ENCODE measurements at regions not wholly inside any gene's neighbourhood (a gene's known extent, or its start where the extent isn't known, plus 50 kb on each side); places are given as distances from the start of the nearest gene placed in this dataset.
A peak's percentile ranks its signal among the peaks of the same experiment; 100 is the strongest.

DNA sequence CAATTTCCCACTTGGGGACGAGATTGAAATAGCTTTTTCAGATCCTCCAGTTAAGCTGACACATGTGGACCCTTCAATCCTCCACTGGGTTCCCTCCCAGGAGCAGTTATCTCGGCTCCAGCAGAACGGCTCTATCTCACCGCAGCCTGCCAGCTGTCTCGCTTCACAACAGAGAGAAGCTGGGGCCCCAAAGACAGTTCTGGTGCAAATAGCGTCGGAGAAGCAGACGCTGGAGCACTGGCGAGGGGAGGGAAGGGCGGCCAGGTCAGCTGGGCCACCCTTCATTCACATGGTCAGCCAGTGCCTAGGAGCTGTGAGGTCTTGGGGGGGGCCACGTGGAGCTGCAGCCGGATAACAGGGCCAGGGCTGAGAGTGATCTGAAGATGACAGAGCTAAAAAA lies 141.3 kb upstream of the SDK2 start:
- no peak for DNase-seq (ENCODE audit: low spot score)

DNA sequence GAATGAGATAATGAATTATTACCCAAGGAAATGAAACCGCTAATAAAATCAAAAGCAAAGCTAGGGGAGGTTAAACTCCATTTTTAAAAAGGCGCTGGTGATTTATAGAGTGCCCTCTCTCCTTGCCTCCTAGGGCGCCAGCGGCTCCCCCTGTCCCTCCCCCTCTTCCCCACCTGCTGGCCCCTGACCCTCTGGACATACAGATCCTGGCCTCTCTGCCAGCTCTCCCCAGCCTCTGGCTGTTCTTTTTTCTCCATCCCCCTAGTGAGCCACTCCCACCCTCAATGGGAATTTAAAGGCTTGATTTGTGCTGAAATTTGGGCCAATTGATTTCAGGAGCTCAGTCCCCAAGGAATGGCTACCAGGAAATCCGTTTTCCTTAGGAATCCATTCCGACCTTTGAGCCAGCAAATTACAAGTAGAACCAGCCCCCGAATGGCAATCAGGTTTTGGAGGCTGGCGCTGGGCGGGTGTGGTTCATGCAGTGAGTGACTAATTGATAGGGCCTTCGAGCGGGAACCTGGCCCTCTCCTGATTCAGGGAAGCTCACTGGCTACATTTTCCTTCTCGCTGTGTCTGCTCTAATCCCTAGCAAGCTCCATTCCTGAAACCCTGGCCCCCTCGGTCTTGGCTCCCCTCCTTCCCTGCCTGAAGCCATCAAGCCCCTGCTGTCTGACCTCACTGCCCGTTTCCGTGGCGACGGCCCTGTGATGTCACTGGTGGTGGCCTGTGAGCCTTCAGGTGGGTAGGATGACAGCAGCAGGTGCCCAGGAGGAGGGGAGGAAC lies 141.9 kb upstream of the SDK2 start:
- DNase-seq (ENCODE audit: low spot score) = peak; percentile 61

DNA sequence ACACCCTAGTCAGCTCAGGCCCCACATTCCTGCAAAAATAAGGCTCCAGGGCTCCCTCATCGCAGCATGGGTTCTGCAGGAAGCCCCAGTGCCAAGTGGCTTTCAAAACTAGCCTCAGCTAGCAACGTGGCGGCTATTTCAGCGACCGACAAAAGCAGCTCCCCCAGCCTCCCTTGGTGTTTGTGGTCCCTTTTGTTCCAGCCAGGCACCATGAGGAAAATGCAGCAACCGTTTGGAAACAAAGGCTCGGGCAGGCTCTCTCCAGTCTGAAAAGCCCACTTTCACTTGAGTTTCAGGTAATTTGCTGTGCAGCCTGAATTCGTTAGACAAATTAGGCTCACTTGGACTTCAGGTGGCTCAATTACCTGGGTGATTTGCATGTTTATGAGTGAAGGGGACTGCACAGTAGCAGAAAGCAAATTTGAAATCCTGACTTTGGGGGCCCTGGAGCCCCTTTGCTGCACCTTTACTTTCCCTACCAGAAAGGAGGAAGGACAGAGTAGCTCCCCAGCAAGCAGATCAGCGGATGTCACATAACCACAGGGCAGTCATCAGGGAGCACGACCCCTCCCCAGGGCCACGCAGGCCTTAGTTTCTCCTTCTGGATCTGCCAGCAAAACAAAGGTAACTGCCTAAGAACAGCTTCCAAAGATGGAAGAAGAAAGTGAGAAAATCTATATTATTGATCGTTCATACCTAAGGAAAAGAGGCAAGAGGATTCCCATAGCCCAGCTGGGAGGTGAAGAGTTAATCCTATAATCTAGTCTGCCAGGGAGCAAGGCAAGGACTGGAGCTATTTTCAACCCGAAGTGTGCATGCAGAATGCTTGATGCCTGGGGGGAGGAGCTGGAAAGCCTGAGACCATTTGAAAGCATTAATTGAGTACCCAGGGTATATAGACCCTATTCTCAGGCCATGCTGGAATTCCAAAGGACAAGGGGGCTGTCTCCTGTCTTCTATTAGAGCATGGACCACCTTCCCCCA lies 143.1 kb upstream of the SDK2 start:
- DNase-seq (ENCODE audit: low spot score) = no peak

DNA sequence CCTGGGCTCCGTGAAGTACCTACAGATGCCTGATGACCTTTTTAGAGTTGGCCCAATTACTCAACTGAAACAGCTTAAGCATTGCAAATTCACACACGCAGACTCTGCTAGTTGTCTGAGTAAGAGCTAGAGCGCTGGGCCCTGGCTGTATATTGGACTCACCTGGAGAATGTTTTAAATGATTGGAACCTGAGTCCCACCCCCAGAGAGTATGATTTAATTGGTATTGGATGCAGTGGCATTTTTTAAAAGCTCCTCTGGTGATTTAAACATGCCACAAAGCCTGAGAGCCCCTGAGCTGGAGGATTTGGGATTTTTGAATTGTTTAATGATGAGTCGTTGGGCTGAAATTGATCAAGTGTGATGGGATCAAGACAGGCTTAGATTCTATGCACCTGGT lies 143.9 kb upstream of the SDK2 start:
- no peak for DNase-seq (ENCODE audit: low spot score)

DNA sequence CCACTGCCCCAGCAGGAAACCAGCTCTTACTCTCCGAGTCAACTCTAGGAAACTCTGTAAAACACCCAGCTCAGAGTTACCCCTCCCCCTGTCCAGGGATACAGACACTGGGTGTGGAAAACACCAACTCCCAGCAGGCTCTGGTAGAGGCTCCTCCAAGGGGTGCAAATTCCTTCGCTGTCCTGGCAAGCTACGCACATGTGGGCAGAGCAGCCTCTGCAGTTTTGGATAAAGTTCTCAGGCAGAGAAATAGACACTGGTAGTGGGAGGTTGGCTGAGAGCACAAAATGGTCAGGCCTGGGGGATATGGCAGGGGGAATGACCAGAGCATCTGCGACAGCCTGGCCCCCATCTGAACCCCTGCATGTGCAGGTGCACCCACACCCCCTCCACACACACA lies 146.9 kb upstream of the SDK2 start:
- DNase-seq (ENCODE audit: low spot score) = no peak

DNA sequence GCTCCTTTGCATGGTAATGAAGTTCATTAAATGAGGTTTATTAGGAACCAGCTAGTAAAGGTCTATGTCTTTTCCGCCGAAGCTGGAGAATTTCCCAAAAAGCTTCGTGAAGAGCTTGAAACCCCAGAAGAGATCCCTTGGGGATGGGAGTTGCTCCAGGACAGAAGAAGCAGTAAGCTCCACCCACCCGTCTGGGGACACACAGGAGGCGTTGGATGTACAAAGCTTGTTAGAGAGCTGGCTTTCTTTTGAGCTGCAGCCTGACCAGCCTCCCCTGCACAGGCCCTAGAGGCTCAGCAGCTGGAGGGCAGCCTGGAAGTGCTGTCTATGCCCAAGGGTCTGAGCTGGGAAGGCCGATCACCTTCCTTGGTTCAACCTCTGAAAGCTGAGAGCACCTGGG lies 147.4 kb upstream of the SDK2 start:
- no peak for DNase-seq (ENCODE audit: low spot score)

DNA sequence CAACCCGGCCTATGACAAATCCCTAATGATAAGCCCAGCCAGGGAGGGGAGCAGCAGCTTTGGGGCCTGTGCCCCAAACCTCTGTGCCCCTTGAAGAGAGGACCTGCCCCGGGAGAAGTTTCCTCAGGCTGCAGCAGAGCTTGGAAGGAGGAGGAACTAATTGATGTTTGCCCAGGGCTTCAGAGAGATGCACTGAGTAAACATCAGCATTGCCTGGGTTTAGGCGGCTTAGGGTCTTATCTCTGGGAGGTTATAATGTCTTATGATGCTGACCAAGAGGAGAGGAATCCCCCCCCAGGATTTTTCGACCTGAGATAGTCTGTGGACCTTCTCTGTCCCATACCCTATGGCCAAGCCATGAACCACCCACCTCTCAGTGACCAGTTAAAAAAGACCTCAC lies 148.7 kb upstream of the SDK2 start:
- no peak for DNase-seq (ENCODE audit: low spot score)

DNA sequence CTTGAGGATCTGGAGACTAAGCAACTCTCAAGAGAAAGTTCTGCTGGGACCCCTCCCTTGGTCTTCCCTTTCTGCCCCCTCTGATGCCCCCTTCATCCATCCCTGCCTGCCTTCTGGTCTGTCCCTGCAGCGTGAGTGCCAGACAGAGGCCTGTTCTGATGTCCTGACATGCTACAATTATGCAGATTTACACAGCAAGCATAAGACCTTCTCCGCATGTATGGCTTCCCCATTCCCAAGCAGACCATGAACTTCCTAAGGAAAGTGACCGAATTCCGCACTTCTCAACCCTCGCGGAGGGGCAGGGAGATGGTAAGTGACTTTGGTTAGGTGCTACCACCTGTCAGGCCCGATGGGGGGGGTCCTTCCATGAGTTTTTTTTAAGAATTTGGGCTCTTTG lies 150.1 kb upstream of the SDK2 start:
- no peak for DNase-seq (ENCODE audit: low spot score)

DNA sequence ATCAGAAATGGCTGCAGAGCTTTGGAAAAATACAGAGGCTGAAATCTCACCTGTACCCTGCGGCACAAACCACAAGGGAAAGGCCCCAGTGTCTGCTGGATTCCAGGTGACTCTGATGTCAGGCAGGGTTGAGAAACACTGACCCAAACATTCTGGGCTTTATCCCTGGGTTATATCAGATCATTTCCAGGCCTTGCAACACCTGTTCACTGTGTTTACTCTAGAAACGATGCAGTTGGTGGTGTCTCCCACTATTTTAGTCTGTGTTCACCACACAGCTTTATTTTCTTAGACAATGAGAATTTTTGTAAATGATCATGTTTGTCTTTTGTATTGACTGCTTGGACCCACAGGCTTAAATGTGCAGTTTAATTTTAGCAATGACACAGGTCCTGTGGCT lies 151.5 kb upstream of the SDK2 start:
- no peak for DNase-seq (ENCODE audit: low spot score)

DNA sequence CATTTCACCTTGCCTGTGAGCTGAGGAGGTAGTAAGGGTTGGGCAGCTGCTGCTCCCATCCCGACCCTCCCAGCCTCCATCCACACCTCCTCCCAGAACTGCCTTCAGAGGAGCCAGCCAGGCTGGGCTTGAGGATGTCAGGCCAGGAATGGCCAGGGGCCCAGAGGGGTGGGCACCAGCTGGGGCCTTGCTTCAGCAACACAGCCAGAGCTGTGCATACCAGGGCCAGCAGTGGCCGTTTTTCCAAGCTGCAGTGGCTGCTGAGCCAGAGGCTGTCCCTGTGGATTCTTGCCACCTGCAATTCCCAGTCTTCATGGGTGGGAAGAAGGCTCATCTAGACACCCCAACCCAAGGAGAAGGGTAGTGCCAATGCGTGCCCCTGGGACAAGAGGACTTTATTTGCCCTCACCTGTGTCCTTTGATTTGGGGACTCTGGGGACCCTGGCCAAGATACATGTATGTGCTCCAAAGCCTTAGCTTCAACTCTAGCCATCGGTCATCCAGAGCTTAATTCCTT lies 153.4 kb upstream of the SDK2 start:
- DNase-seq (ENCODE audit: low spot score) = no peak

DNA sequence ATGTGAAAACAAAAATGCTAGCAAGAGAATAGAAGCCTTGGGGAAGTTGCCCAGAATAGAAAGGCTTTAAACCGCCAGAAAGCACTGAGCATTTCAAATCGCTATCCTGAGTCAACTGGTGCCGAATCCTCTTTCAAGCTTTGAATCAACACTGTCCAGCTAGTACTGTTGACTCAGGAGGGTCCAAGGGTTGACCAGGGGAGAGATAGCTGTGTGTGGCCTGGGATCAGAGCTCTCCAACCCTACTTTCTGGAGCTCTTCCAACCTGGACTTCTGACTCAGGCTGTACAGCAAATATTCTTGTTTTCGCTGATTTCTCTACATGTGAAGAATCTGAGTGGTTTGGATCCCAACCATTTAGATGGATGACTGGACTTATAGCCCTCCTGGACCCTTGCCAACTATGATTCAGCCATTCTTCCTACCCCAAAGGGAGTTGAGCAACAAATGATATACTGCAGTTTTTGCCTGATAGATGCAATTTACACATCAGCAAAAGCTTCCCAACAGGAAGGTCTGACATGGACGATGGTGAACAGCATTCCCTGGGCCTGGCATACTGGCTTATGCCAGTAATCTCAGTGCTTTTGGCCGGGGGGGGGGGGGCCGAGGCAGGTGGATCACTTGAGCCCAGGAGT lies 154.0 kb upstream of the SDK2 start:
- DNase-seq (ENCODE audit: low spot score) = no peak

DNA sequence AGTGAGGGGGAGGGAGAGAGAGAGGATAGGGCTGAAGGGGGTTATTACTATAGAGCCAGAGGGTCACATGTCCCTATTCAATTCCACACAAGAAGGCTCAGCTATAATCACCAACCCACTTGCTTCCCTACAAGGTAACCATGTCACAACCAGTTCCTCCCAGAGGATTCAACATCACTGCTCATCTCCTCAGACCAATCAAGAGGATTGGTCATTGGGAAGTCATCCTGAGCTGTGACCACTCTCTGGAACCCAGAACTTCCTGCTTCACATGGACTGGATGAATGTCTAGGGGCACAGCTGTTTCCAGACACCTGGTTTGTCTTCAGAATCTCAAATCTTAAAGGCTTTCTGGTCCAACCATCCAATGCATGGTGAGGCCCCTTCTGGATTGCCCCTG lies 154.9 kb upstream of the SDK2 start:
- no peak for DNase-seq (ENCODE audit: low spot score)

DNA sequence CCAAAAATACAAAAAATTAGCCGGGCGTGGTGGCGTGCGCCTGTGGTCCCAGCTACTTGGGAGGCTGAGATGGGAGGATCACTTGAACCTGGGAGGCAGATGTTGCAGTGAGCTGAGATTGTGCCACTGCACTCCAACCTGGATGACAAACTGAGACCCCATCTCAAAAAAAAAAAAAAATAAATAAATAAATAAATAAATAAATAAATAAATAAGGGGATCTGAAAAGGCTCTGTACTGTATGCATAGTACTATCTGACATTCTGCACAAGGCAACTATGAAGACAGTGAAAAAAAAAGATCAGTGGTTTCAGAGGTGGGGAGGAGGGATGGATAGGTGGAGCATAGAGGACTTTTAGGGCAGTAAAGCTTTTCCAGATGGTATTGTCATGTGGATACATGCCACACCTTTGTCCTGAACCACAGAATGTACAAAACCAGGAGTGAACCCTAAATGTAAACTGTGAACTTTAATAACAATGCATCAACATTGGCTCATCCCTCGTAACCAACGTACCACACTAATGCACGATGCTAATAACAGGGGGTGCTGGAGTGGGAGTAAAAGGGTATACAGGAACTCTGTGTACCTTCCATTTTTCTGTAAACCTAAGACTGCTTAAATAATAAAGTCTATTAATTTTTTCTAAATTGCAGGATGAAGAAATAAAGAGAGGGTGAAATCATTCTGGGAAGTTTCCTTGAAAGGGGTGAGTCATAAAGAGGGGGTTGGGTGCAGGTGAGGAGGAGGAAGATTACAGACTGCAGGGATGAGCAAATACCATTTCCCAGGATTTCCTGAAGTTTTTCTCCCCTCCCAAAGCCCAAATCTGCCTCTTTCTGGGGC lies 155.8 kb upstream of the SDK2 start:
- DNase-seq (ENCODE audit: low spot score) = no peak

DNA sequence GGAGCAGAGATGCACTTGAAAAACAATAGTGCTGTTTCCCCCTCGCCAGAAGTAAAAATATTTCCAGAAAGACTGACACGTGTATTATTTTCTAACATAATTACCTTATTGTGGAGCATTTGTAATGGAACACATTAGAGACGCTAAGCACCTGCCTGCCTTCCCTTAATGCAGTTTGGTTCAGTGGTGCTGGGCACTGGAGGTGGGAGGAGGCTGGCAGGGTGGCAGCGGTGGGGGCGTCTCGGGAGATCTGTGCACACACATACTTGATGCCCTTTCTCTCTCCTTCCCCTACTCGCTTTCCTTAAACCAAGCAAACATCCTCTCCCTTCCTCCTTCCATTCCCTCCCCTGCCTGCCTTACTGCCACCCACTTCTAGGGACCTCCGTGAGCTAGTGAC lies 156.6 kb upstream of the SDK2 start:
- no peak for DNase-seq (ENCODE audit: low spot score)

DNA sequence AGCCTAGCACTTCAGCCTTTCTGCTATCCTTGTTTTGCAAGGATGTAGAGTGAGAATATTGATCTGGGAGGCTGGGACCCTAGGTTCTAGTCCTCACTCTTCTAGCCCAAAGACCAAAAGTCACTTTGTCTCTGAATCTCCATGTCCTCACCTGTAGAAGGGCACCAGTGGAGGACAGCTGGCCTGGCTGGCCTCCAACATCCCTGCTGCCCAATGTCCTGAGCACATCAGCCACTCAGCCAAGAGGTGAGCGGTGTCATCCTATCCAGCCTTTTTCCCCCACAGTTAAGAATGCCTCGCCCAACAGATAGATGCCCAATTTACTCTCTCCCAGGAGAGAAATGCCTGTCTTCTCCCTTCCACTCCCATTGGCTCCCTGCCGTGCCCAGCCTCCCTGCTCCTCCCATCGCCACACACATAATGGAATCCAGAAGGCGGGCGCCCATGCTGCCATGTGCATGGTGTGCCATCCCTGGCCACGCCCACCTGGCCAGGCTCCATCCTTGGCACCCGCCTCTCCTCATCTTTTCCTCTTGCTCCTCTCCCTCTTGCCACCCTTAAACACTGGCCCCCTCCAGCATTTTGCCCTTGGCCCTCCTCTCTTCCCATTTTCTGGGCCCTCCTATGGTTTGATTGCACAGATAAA lies 157.3 kb upstream of the SDK2 start:
- no peak for DNase-seq (ENCODE audit: low spot score)

DNA sequence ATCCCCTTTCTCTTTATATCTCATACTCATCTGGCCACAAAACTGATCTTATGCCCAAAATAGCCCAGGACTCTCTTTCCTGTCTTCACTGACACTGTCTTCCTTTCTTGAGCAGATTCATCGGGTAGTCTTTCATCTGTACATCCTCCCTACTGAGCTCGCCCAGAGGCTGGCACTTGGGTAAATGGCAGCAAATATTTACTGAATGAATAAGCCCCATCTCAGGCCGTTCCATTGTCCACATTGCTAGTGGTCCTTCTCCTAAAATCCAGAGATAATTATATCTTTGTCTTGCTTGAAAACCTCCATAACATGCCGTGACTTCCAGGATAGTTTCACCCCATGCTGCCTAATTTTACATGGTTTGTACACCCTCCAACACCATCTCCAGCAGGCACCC lies 158.1 kb upstream of the SDK2 start:
- DNase-seq (ENCODE audit: low spot score) = no peak

DNA sequence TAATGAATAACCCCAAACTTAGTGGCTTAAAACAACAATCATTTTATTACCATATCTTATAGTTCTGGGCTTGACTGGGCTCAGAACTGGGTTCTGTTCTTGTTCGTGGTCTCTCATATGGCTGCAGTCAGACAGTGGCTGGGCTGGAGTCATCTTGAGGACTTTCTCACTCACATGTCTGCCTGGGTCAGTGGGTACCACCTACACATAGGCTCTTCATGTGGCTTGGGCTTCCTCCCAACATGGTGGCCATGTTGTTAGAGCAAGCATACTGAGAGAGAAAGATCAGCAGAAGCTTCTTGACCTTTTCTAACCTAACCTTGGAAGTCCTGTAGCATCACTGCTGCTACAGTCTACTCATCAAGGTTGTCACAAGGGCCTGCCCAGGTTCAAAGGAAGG lies 158.6 kb upstream of the SDK2 start:
- DNase-seq (ENCODE audit: low spot score) = no peak

DNA sequence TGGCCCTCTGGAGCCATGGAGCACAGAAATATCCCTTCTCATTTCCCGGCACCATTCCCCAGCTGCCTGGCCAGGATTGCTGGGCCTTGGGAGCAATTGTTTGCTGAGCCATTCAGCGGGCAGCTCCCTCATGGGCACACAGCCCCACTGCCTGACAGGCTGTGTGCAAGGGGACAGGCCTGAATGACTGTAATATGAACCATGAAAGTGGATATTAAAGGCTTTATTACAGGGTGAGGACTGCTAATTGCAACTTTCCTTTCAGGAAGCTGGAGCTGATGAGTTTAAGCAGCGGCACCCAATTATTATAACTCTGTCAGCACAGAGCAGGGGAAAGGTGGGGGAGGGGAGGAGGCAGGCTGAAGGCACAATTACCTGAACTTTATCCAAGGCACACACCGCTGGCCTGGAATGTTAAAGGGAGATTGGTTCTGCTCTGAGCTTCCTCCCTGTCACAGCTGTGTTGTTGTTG lies 159.8 kb upstream of the SDK2 start:
- DNase-seq (ENCODE audit: low spot score) = no peak

DNA sequence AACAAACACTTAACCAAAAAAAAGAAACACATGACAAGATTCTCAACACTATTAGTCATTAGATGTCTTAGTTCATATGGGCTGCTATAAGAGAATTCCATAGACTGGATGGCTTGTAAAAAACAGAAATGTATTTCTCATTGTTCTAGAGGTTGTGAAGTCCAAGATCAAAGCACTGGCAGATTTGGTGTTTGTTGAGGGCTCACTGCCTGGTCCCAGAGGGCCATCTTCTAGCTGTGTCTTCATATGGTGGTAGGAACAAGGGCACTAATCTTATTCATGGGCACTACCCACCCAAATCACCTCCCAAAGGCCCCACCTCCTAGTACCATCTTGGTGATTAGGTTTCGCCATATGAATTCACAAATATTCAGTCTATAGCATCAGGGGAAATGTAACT lies 162.5 kb upstream of the SDK2 start:
- DNase-seq (ENCODE audit: low spot score) = no peak

DNA sequence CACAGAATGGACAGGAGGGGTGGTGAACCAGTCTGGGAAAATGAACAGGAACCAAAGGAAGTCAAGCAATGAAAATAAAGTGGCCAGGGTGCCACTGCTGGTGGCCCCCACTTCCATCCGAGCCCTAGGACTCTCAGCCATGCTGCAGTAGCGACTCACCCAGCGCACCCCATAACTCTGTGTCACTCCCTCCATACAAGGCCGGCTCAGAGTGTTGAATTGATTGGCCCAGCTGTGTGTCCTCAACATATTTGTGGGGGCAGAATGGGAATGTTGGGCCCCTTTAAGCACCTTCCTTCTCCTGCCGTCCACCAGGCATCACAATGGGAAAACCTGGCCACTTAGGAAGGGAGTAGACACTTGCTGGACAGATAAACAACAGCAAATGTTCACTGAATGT lies 169.0 kb upstream of the SDK2 start:
- DNase-seq (ENCODE audit: low spot score) = no peak

DNA sequence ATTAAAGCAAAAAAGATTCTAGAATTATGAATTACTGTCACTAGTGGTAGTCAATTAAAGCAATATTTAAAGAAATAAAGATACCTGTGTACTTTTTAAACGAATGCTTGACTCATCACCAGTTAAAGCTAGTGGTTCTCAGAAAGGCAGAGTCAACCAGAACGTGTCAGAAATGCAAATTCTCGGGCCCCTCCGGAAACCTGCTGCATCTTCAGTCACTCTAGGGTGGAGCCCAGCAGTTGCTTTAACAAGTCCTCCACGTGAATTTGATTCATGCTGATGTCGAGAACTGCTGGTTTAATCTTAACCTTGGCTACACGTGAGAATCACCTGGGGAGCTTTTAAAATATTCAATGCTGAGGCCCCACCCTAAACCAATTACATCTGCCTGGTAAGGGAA lies 169.8 kb upstream of the SDK2 start:
- DNase-seq (ENCODE audit: low spot score) = no peak

Data from iPS-NIHi11 (cell line).